GM23338 (cell line): ENCODE measurements at regions not wholly inside any gene's neighbourhood (a gene's known extent, or its start where the extent isn't known, plus 50 kb on each side); places are given as distances from the start of the nearest gene placed in this dataset.

Source experiments
- ATAC-seq: fragments of 200-7000 bp; cut with Tn5 transposase; 3 replicates; pipeline ENCODE4 v1.9.1; 2020
- DNase-seq: peaks from one replicate; pipeline ENCODE4 v3.0.0-alpha.2; 2015; ENCODE audit warnings: low spot score
- H2AFZ ChIP-seq: fragments of 200-600 bp; sonication (generic); 2 replicates; pipeline ENCODE4 v1.8.0; 2016; ENCODE audit warnings: antibody characterized with exemption, mild to moderate bottlenecking, moderate library complexity
- H3F3A ChIP-seq: fragments of 200-600 bp; sonication (generic); replicated peaks from 2 replicates; pipeline ENCODE4 v1.8.0; 2017; ENCODE audit warnings: antibody characterized with exemption, mixed run types, low read depth
- H3K27ac ChIP-seq: fragments of 200-600 bp; sonication (generic); 2 replicates; pipeline ENCODE4 v1.6.1; 2016; ENCODE audit warnings: low read depth
- H3K27me3 ChIP-seq: fragments of 200-600 bp; sonication (generic); 2 replicates; pipeline ENCODE4 v1.8.0; 2016; ENCODE audit warnings: mild to moderate bottlenecking, mixed run types, moderate library complexity; ENCODE audit not compliant: insufficient read depth
- H3K36me3 ChIP-seq: fragments of 200-600 bp; sonication (generic); 2 replicates; pipeline ENCODE4 v1.8.0; 2016; ENCODE audit warnings: mild to moderate bottlenecking; ENCODE audit not compliant: insufficient read depth
- H3K4me1 ChIP-seq: fragments of 200-600 bp; sonication (generic); 2 replicates; pipeline ENCODE4 v1.8.0; 2016; ENCODE audit warnings: mild to moderate bottlenecking, moderate library complexity; ENCODE audit not compliant: insufficient read depth
- H3K4me2 ChIP-seq: fragments of 200-600 bp; sonication (generic); 2 replicates; pipeline ENCODE4 v1.7.1; 2017; ENCODE audit warnings: mixed run types
- H3K4me3 ChIP-seq: fragments of 200-600 bp; sonication (generic); 2 replicates; pipeline ENCODE4 v1.6.1; 2016; ENCODE audit warnings: mixed run types
- H3K79me2 ChIP-seq: fragments of 200-600 bp; sonication (generic); replicated peaks from 2 replicates; pipeline ENCODE4 v1.8.0; 2017; ENCODE audit warnings: mild to moderate bottlenecking; ENCODE audit not compliant: insufficient read depth
- H3K9me2 ChIP-seq: fragments of 200-600 bp; sonication (generic); 2 replicates; pipeline ENCODE4 v1.8.0; 2017; ENCODE audit not compliant: insufficient read depth
- H4K20me1 ChIP-seq: fragments of 200-600 bp; sonication (generic); replicated peaks from 2 replicates; pipeline ENCODE4 v1.8.0; 2017; ENCODE audit warnings: mild to moderate bottlenecking; ENCODE audit not compliant: insufficient read depth
- H3K27ac Mint-ChIP-seq: 2 replicates; pipeline ENCODE4 v1.8.0; 2020; ENCODE audit warnings: inconsistent platforms, mild to moderate bottlenecking, moderate library complexity, mixed read lengths
- H3K27me3 Mint-ChIP-seq: 3 replicates; pipeline ENCODE4 v1.8.0; 2022; ENCODE audit warnings: low read depth, mild to moderate bottlenecking, moderate library complexity, mixed read lengths, inconsistent platforms; ENCODE audit not compliant: insufficient read depth, poor library complexity
- H3K36me3 Mint-ChIP-seq: 3 replicates; pipeline ENCODE4 v1.8.0; 2021; ENCODE audit warnings: low read depth, mild to moderate bottlenecking, inconsistent platforms, moderate library complexity, mixed read lengths
- H3K4me1 Mint-ChIP-seq: 3 replicates; pipeline ENCODE4 v1.8.0; 2020; ENCODE audit warnings: mild to moderate bottlenecking, inconsistent platforms, mixed read lengths
- H3K4me3 Mint-ChIP-seq: 3 replicates; pipeline ENCODE4 v1.8.0; 2021; ENCODE audit warnings: moderate library complexity, mild to moderate bottlenecking, inconsistent platforms, mixed read lengths
- H3K9me3 Mint-ChIP-seq: 3 replicates; pipeline ENCODE4 v1.8.0; 2020; ENCODE audit warnings: moderate library complexity, mild to moderate bottlenecking, inconsistent platforms, mixed read lengths
- CREB1 ChIP-seq: fragments of 250-450 bp; sonication (Bioruptor Pico); IDR thresholded peaks from 2 replicates; pipeline ENCODE4 v1.5.0; 2020; ENCODE audit warnings: low read depth, mild to moderate bottlenecking, moderate library complexity
- ETS1 ChIP-seq: IDR thresholded peaks from 2 replicates; pipeline ENCODE4 v1.6.1; 2016; ENCODE audit warnings: antibody characterized with exemption
- EZH2 ChIP-seq: fragments of 200-600 bp; sonication (generic); IDR thresholded peaks from one replicate; pipeline ENCODE4 v1.8.0; 2017; ENCODE audit warnings: antibody characterized with exemption, mild to moderate bottlenecking, low read depth; ENCODE audit not compliant: unreplicated experiment
- EZH2phosphoT487 ChIP-seq: fragments of 200-600 bp; sonication (generic); IDR thresholded peaks from one replicate; pipeline ENCODE4 v1.8.1; 2018; ENCODE audit warnings: antibody characterized with exemption; ENCODE audit not compliant: unreplicated experiment
- NANOG ChIP-seq: IDR thresholded peaks from 2 replicates; pipeline ENCODE4 v1.6.1; 2016; ENCODE audit warnings: antibody characterized with exemption, borderline replicate concordance
- POLR2AphosphoS5 ChIP-seq: IDR thresholded peaks from 2 replicates; pipeline ENCODE4 v1.6.1; 2016; ENCODE audit warnings: antibody characterized with exemption, low read depth
- REST ChIP-seq: IDR thresholded peaks from one replicate; pipeline ENCODE4 v1.6.1; 2018; ENCODE audit warnings: antibody characterized with exemption; ENCODE audit not compliant: unreplicated experiment
- STAT1 ChIP-seq: IDR thresholded peaks from one replicate; pipeline ENCODE4 v1.6.1; 2016; ENCODE audit warnings: antibody characterized with exemption; ENCODE audit not compliant: unreplicated experiment
- ZNF114 ChIP-seq: fragments of 250-450 bp; sonication (Bioruptor Pico); IDR thresholded peaks from 2 replicates; pipeline ENCODE4 v1.5.0; 2020; ENCODE audit warnings: mild to moderate bottlenecking, moderate library complexity
- ZNF331 ChIP-seq: fragments of 250-450 bp; sonication (Bioruptor Pico); IDR thresholded peaks from 2 replicates; pipeline ENCODE4 v1.5.0; 2020; ENCODE audit warnings: low read depth, mild to moderate bottlenecking, moderate library complexity
- ZNF462 ChIP-seq: fragments of 250-450 bp; sonication (Bioruptor Pico); IDR thresholded peaks from 2 replicates; pipeline ENCODE4 v1.5.0; 2020; ENCODE audit warnings: mild to moderate bottlenecking, moderate library complexity

- Mint-ChIP-seq H3K4me3 (no peak overlapping the region), H3K9me3 (no peaks in the 10 kb centered on the region), H3K27me3 (no peaks in the 10 kb centered on the region), H3K4me1 (no peaks in the 10 kb centered on the region), H3K36me3 (no peaks in the 10 kb centered on the region), H3K27ac (no peak overlapping the region)
- TF ChIP-seq ZNF114 = no peak
- Histone ChIP-seq H3K27me3 (no peaks in the 10 kb centered on the region), H3K4me2 (no peak overlapping the region), H3K9me2 (no peaks in the 10 kb centered on the region), H3K27ac (no peak overlapping the region), H2AFZ (no peak overlapping the region), H3K79me2 (no peaks in the 10 kb centered on the region), H3K4me3 (no peak overlapping the region), H3K36me3 (no peaks in the 10 kb centered on the region), H3K4me1 (no peaks in the 10 kb centered on the region), H3F3A (no peaks in the 10 kb centered on the region), H4K20me1 (no peaks in the 10 kb centered on the region)
- DNase-seq = no peak
- ATAC-seq = no peak
These were observed 883.3 kb upstream of the TMPRSS15 start for GRCh38 chr21:19286876-19287275.

GRCh38 chr21:19290328-19290727, 886.7 kb upstream of the TMPRSS15 start:
- Mint-ChIP-seq H3K4me3 (no peak overlapping the region), H3K36me3 (peaks cover 5% of the 10 kb centered on the region; the same call in 2 of the 3 replicates), H3K27me3 (no peaks in the 10 kb centered on the region), H3K4me1 (peaks cover 12% of the 10 kb centered on the region; the same call in 2 of the 3 replicates), H3K27ac (no peak overlapping the region), H3K9me3 (peaks cover 8% of the 10 kb centered on the region; the same call in 1 of the 3 replicates)
- H3K4me1 ChIP-seq = no peaks in the 10 kb centered on the region
- H3K27me3 ChIP-seq = no peaks in the 10 kb centered on the region
- DNase-seq (no peak), ATAC-seq (no peak)
- no peaks in the 10 kb centered on the region for H3K9me2 ChIP-seq
- H3K4me3 ChIP-seq = no peak overlapping the region
- no peak overlapping the region for H2AFZ ChIP-seq
- H3K79me2 ChIP-seq = no peaks in the 10 kb centered on the region
- H3K4me2 ChIP-seq = no peak overlapping the region
- H3K36me3 ChIP-seq = no peaks in the 10 kb centered on the region
- H3F3A ChIP-seq = no peaks in the 10 kb centered on the region
- no peak overlapping the region for H3K27ac ChIP-seq
- no peaks in the 10 kb centered on the region for H4K20me1 ChIP-seq
- TF ChIP-seq ETS1 = no peak
- TF ChIP-seq ZNF331 (CRISPR knock-in tag) = no peak
- TF ChIP-seq REST = no peak
- no peak for TF ChIP-seq STAT1
- no peak for TF ChIP-seq EZH2
- no peak for TF ChIP-seq EZH2phosphoT487
- TF ChIP-seq NANOG = no peak
- no peak for TF ChIP-seq ZNF114
- TF ChIP-seq CREB1 (CRISPR knock-in tag) = no peak
- TF ChIP-seq ZNF462 (CRISPR knock-in tag) = no peak
- no peak for TF ChIP-seq POLR2AphosphoS5
